DMS114 treated with DMSO at 0.1 percent for 48 hours (cell line): ENCODE measurements at regions not wholly inside any gene's neighbourhood (a gene's known extent, or its start where the extent isn't known, plus 50 kb on each side); places are given as distances from the start of the nearest gene placed in this dataset.

Source experiments
- DNase-seq: peaks from one replicate; lab custom pipeline; 2025; ENCODE audit not compliant: unreplicated experiment; lab: John Stamatoyannopoulos, UW

GRCh38 chr13:73857106-73857505 is 277.1 kb downstream of the KLF12 start:
- DNase-seq: no peak

GRCh38 chr13:73851104-73851503 is 283.1 kb downstream of the KLF12 start:
- DNase-seq: no peak

GRCh38 chr13:73850104-73850873 is 283.9 kb downstream of the KLF12 start:
- DNase-seq: no peak

- no peak for DNase-seq
These were observed 284.9 kb downstream of the KLF12 start for GRCh38 chr13:73849292-73849691.

- DNase-seq: no peak
These were observed 289.2 kb downstream of the KLF12 start for GRCh38 chr13:73844986-73845385.

- DNase-seq: no peak
These were observed 291.6 kb downstream of the KLF12 start for GRCh38 chr13:73842626-73843025.

GRCh38 chr13:73842184-73842583 is 292.0 kb downstream of the KLF12 start:
- no peak for DNase-seq

- no peak for DNase-seq
These were observed 297.1 kb downstream of the KLF12 start for GRCh38 chr13:73837147-73837546.

- peak; percentile 8 for DNase-seq
These were observed 299.0 kb downstream of the KLF12 start for GRCh38 chr13:73835138-73835721.

GRCh38 chr13:73833325-73834070 is 300.7 kb downstream of the KLF12 start:
- no peak for DNase-seq

- no peak for DNase-seq
These were observed 301.4 kb downstream of the KLF12 start for GRCh38 chr13:73832825-73833224.

- DNase-seq: no peak
These were observed 302.0 kb downstream of the KLF12 start for GRCh38 chr13:73832128-73832588.

GRCh38 chr13:73829416-73829815 is 304.8 kb downstream of the KLF12 start:
- DNase-seq: no peak

GRCh38 chr13:73828811-73829210 is 305.4 kb downstream of the KLF12 start:
- no peak for DNase-seq

- no peak for DNase-seq
These were observed 306.8 kb downstream of the KLF12 start for GRCh38 chr13:73827434-73827833.

GRCh38 chr13:73825143-73825542 is 309.1 kb downstream of the KLF12 start:
- DNase-seq: no peak

GRCh38 chr13:73822668-73823592 is 311.3 kb downstream of the KLF12 start:
- no peak for DNase-seq

- DNase-seq: no peak
These were observed 313.5 kb downstream of the KLF12 start for GRCh38 chr13:73820688-73821087.

- DNase-seq: no peak
These were observed 313.9 kb downstream of the KLF12 start for GRCh38 chr13:73820285-73820684.

- DNase-seq: no peak
These were observed 314.5 kb downstream of the KLF12 start for GRCh38 chr13:73819711-73820110.

- no peak for DNase-seq
These were observed 317.5 kb downstream of the KLF12 start for GRCh38 chr13:73816702-73817101.
